K562 (cell line): ENCODE measurements at regions not wholly inside any gene's neighbourhood (a gene's known extent, or its start where the extent isn't known, plus 50 kb on each side); places are given as distances from the start of the nearest gene placed in this dataset.
A peak's percentile ranks its signal among the peaks of the same experiment; 100 is the strongest.

ENCODE experiments used
- ATAC-seq: fragments of 200-7000 bp; cut with Tn5 transposase; 3 replicates; pipeline ENCODE4 v1.9.1; 2020; ENCODE audit warnings: moderate library complexity
- BruUV-seq: library from RNA; stranded (reverse); fragments of 400-500 nt; replicated peaks from 2 replicates; lab custom pipeline; 2021; lab: Mats Ljungman, UMichigan
- CTCF ChIA-PET: fragments of 300-600 bp; formaldehyde crosslinking; extraction: SDS; loops from one replicate; lab custom pipeline; 2021; ENCODE audit warnings: low intra/inter-chr PET ratio; lab: Yijun Ruan, JAX
- POLR2A ChIA-PET: fragments of 300-600, 350-650 bp; sonication (Branson Sonifier 250); formaldehyde crosslinking; extraction: SDS; loops from one replicate; lab custom pipeline; 2021; ENCODE audit warnings: antibody characterized with exemption, inconsistent platforms; lab: Yijun Ruan, JAX
- DNase-seq, 4 experiments: peaks; one replicate each; pipeline versions ENCODE4 v3.0.0 to v3.0.0-alpha.2; 2011 to 2018; ENCODE audit warnings: low spot score in 3 of 4, mixed read lengths in 3 of 4; ENCODE audit errors: extremely low read depth in 1 of 4
- FAIRE-seq: peaks from 2 replicates; lab custom pipeline; 2011; peaks lifted over from hg19 to GRCh38; lab: Jason Lieb, UNC
- H2AFZ ChIP-seq: 2 replicates; pipeline ENCODE4 v1.6.0; 2011; ENCODE audit warnings: low read depth, low read length, control low read depth, inconsistent platforms
- H3K27ac ChIP-seq: fragments of 200-600 bp; 3 replicates; pipeline ENCODE4 v1.8.0; 2011; ENCODE audit warnings: low read depth, mild to moderate bottlenecking, control low read depth, inconsistent platforms, low read length, moderate library complexity, mixed read lengths; ENCODE audit errors: extremely low read depth
- H3K27me3 ChIP-seq, 2 experiments: fragments of 300-600 bp in 1 of 2; 2 replicates in 1 of 2; 3 replicates in 1 of 2; pipeline versions ENCODE4 v1.6.0 to v1.8.0; 2011; ENCODE audit warnings: inconsistent platforms in 2 of 2, low read length in 2 of 2, mild to moderate bottlenecking in 1 of 2, mixed read lengths in 1 of 2, moderate library complexity in 1 of 2; ENCODE audit not compliant: control insufficient read depth in 2 of 2, insufficient read depth in 2 of 2
- H3K36me3 ChIP-seq: fragments of 300-600 bp; 3 replicates; pipeline ENCODE4 v1.8.0; 2011; ENCODE audit warnings: mild to moderate bottlenecking, low read length, inconsistent platforms; ENCODE audit not compliant: control insufficient read depth, insufficient read depth
- H3K4me1 ChIP-seq, 2 experiments: fragments of 200-600 bp in 1 of 2; replicated peaks in 1 of 2; 2 replicates in 1 of 2; 3 replicates in 1 of 2; pipeline versions ENCODE4 v1.5.1 to v1.8.0; 2011; ENCODE audit warnings: inconsistent platforms in 2 of 2, low read length in 2 of 2, mild to moderate bottlenecking in 1 of 2, mixed read lengths in 1 of 2, moderate library complexity in 1 of 2; ENCODE audit not compliant: control insufficient read depth in 2 of 2, insufficient read depth in 2 of 2
- H3K4me2 ChIP-seq: 2 replicates; pipeline ENCODE4 v1.6.1; 2011; ENCODE audit warnings: low read length, control low read depth, inconsistent platforms, mixed read lengths; ENCODE audit not compliant: insufficient read depth
- H3K4me3 ChIP-seq: fragments of 200-600 bp; sonication (generic), shearing (Covaris generic); 2 replicates; pipeline ENCODE4 v1.5.1; 2016; ENCODE audit warnings: control low read depth, inconsistent platforms
- H3K79me2 ChIP-seq: fragments of 200-600 bp; 3 replicates; pipeline ENCODE4 v1.8.0; 2011; ENCODE audit warnings: low read length, inconsistent platforms; ENCODE audit not compliant: control insufficient read depth, insufficient read depth
- H3K9ac ChIP-seq, 2 experiments: 2 replicates each; pipeline versions ENCODE4 v1.6.0 to v1.6.1; 2011; ENCODE audit warnings: low read depth in 2 of 2, low read length in 2 of 2, control low read depth in 1 of 2, inconsistent platforms in 1 of 2, mild to moderate bottlenecking in 1 of 2, mixed read lengths in 1 of 2; ENCODE audit not compliant: insufficient read depth in 1 of 2
- H3K9me1 ChIP-seq: one replicate; pipeline ENCODE4 v1.6.0; 2011; ENCODE audit warnings: inconsistent platforms, mild to moderate bottlenecking, low read length, moderate library complexity; ENCODE audit not compliant: control insufficient read depth, insufficient read depth
- H3K9me3 ChIP-seq: replicated peaks from 2 replicates; pipeline ENCODE4 v1.5.1; 2011; ENCODE audit warnings: low read depth, low read length, inconsistent platforms; ENCODE audit not compliant: control insufficient read depth, insufficient read depth
- H4K20me1 ChIP-seq: replicated peaks from 2 replicates; pipeline ENCODE4 v1.6.1; 2011; ENCODE audit warnings: low read length, inconsistent platforms, mixed read lengths; ENCODE audit not compliant: control insufficient read depth, insufficient read depth
- NFIC ChIP-seq: fragments of 450-650 bp; IDR thresholded peaks from 2 replicates; pipeline ENCODE4 v1.6.1; 2017; ENCODE audit warnings: mild to moderate bottlenecking, inconsistent platforms
- TCF7 ChIP-seq: sonication (generic); IDR thresholded peaks from 2 replicates; pipeline ENCODE4 v1.6.1; 2016; ENCODE audit warnings: antibody characterized with exemption, borderline replicate concordance
- ZNF347 ChIP-seq: fragments of 450-650 bp; formaldehyde crosslinking; IDR thresholded peaks from 2 replicates; pipeline ENCODE4 v1.4.0; 2020; ENCODE audit warnings: low read depth, mild to moderate bottlenecking, moderate library complexity
- ZNF518B ChIP-seq: fragments of 250-450 bp; sonication (Bioruptor Pico); IDR thresholded peaks from 2 replicates; pipeline ENCODE4 v1.5.0; 2021; ENCODE audit warnings: mild to moderate bottlenecking, moderate library complexity
- WGBS: fragments of 100-300 bp; shearing (Covaris generic); methylation state at CpG from one replicate; pipeline ENCODE4 v1.1.6; 2016; ENCODE audit warnings: low coverage, mixed read lengths; ENCODE audit not compliant: insufficient coverage; ENCODE audit errors: missing lambda C conversion rate; 5-methylcytosine and 5-hydroxymethylcytosine counted together
- in situ Hi-C: fragments of 300-500 bp; cut with MboI; formaldehyde crosslinking; loops from 4 replicates; pipeline ENCODE4 v1.15.0; 2018; ENCODE audit warnings: inconsistent platforms, mixed read lengths
- intact Hi-C: fragments of 100-400 bp; cut with micrococcal nuclease; formaldehyde crosslinking; loops from 2 replicates; pipeline ENCODE4 v1.14.2; 2022

GRCh38 chr5:108620516-108620915 lies 127.2 kb upstream of the FER start:
- intact Hi-C loops, result no loop called here

More at GRCh38 chr5:108620516-108620915, 127.2 kb upstream of the FER start:
- Histone ChIP-seq H2AFZ (no peak overlapping the region), H3K9ac (no peak overlapping the region), H3K4me3 (no peak overlapping the region), H3K36me3 (no peaks in the 10 kb centered on the region), H3K9me3 (no peaks in the 10 kb centered on the region), H4K20me1 (no peaks in the 10 kb centered on the region; the same call in 1 of the 2 replicates), H3K9me1 (no peaks in the 10 kb centered on the region), H3K4me2 (no peak overlapping the region), H3K27me3 (peaks cover 0 to 4% of the 10 kb centered on the region in 2 experiments; a peak in 1 of 5 replicates), H3K27ac (no peak overlapping the region), H3K4me1 (no peaks in the 10 kb centered on the region), H3K79me2 (no peaks in the 10 kb centered on the region)
- WGBS, result 12% methylated on average over 6 of the region's 6 CpGs
- ATAC-seq, result no peak
- in situ Hi-C loops, result no loop called here
- DNase-seq, result no peak
- FAIRE-seq, result no peak
- ChIA-PET POLR2A (no interaction called here), CTCF (no interaction called here)
- no TSS peak for BruUV-seq
- TF ChIP-seq TCF7, result no peak
- no peak for TF ChIP-seq ZNF347 (CRISPR knock-in tag)
- TF ChIP-seq ZNF518B (CRISPR knock-in tag), result no peak
- TF ChIP-seq NFIC, result peak; percentile 63
- TF ChIP-seq, all 486 proteins: peak for 1
